Activated CD4-positive, alpha-beta T cell treated with anti-CD3 and anti-CD28 coated beads, Interleukin-2, amount 50 U/mL, for 48 hours (primary cell): ENCODE measurements at regions not wholly inside any gene's neighbourhood (a gene's known extent, or its start where the extent isn't known, plus 50 kb on each side); places are given as distances from the start of the nearest gene placed in this dataset.

Experiments used
- DNase-seq, 2 experiments: peaks; one replicate each; pipeline ENCODE4 v3.0.0-alpha.2; 2020

- no peak for DNase-seq
Observed at GRCh38 chr2:150417278-150417677, 70.2 kb downstream of the RND3 start.

- DNase-seq = no peak
Observed at GRCh38 chr2:150415022-150415421, 72.4 kb downstream of the RND3 start.

GRCh38 chr2:150413910-150414309 lies 73.6 kb downstream of the RND3 start:
- no peak for DNase-seq

- DNase-seq = no peak
Observed at GRCh38 chr2:150413366-150413765, 74.1 kb downstream of the RND3 start.

GRCh38 chr2:150410809-150411208 lies 76.7 kb downstream of the RND3 start:
- DNase-seq = no peak

GRCh38 chr2:150409196-150409595 lies 78.3 kb downstream of the RND3 start:
- no peak for DNase-seq

GRCh38 chr2:150404147-150404546 lies 83.3 kb downstream of the RND3 start:
- DNase-seq = no peak

- DNase-seq = no peak
Observed at GRCh38 chr2:150403457-150403856, 84.0 kb downstream of the RND3 start.

- DNase-seq = no peak
Observed at GRCh38 chr2:150402953-150403352, 84.5 kb downstream of the RND3 start.

- no peak for DNase-seq
Observed at GRCh38 chr2:150400849-150401248, 86.6 kb downstream of the RND3 start.

- DNase-seq = no peak
Observed at GRCh38 chr2:150392614-150393013, 94.9 kb downstream of the RND3 start.

GRCh38 chr2:150391779-150392178 lies 95.7 kb downstream of the RND3 start:
- no peak for DNase-seq

- no peak for DNase-seq
Observed at GRCh38 chr2:150389447-150389846, 98.0 kb downstream of the RND3 start.

- DNase-seq = no peak
Observed at GRCh38 chr2:150388289-150388625, 99.2 kb downstream of the RND3 start.

GRCh38 chr2:150387586-150388288 lies 99.7 kb downstream of the RND3 start:
- DNase-seq = no peak

GRCh38 chr2:150385211-150385610 lies 102.3 kb downstream of the RND3 start:
- DNase-seq = no peak

GRCh38 chr2:150383587-150383986 lies 103.9 kb downstream of the RND3 start:
- DNase-seq = no peak

GRCh38 chr2:150379166-150379565 lies 108.3 kb downstream of the RND3 start:
- DNase-seq = no peak

GRCh38 chr2:150378686-150379085 lies 108.8 kb downstream of the RND3 start:
- no peak for DNase-seq

GRCh38 chr2:150376553-150377335 lies 110.7 kb downstream of the RND3 start:
- no peak for DNase-seq

- DNase-seq = no peak
Observed at GRCh38 chr2:150375333-150375732, 112.1 kb downstream of the RND3 start.

- DNase-seq = no peak
Observed at GRCh38 chr2:150374492-150374891, 113.0 kb downstream of the RND3 start.

GRCh38 chr2:150373374-150373773 lies 114.1 kb downstream of the RND3 start:
- DNase-seq = no peak

GRCh38 chr2:150371044-150371818 lies 116.2 kb downstream of the RND3 start:
- DNase-seq = no peak
